Smooth muscle cell (in vitro differentiated cells): ENCODE measurements at regions not wholly inside any gene's neighbourhood (a gene's known extent, or its start where the extent isn't known, plus 50 kb on each side); places are given as distances from the start of the nearest gene placed in this dataset.

Experiments used
- DNase-seq: peaks from one replicate; lab custom pipeline; 2025; ENCODE audit not compliant: unreplicated experiment; lab: John Stamatoyannopoulos, UW
- H2AFZ ChIP-seq: fragments of 200-600 bp; sonication (generic); 2 replicates; pipeline ENCODE4 v1.6.0; 2016; ENCODE audit warnings: antibody characterized with exemption, low read depth, mild to moderate bottlenecking
- H3F3A ChIP-seq: fragments of 200-600 bp; sonication (generic); 2 replicates; pipeline ENCODE4 v1.6.0; 2017; ENCODE audit warnings: antibody characterized with exemption, low read depth
- H3K27ac ChIP-seq: fragments of 200-600 bp; sonication (generic); 2 replicates; pipeline ENCODE4 v1.5.1; 2016; ENCODE audit warnings: low read depth, mild to moderate bottlenecking
- H3K27me3 ChIP-seq: fragments of 200-600 bp; sonication (generic); 2 replicates; pipeline ENCODE4 v1.6.1; 2016; ENCODE audit warnings: low read depth, mild to moderate bottlenecking
- H3K36me3 ChIP-seq: fragments of 200-600 bp; sonication (generic); 2 replicates; pipeline ENCODE4 v1.5.1; 2016; ENCODE audit warnings: low read depth
- H3K4me1 ChIP-seq: fragments of 200-600 bp; sonication (generic); 2 replicates; pipeline ENCODE4 v1.5.1; 2016; ENCODE audit warnings: low read depth
- H3K4me2 ChIP-seq: fragments of 200-600 bp; sonication (generic); 2 replicates; pipeline ENCODE4 v1.6.0; 2016; ENCODE audit warnings: mild to moderate bottlenecking
- H3K4me3 ChIP-seq: fragments of 200-600 bp; sonication (generic); 2 replicates; pipeline ENCODE4 v1.5.1; 2016; ENCODE audit warnings: mild to moderate bottlenecking
- H3K79me2 ChIP-seq: fragments of 200-600 bp; sonication (generic); 2 replicates; pipeline ENCODE4 v1.6.0; 2016; ENCODE audit warnings: low read depth, mild to moderate bottlenecking
- H3K9ac ChIP-seq: fragments of 200-600 bp; sonication (generic); 2 replicates; pipeline ENCODE4 v1.6.0; 2016; ENCODE audit warnings: low read depth
- H3K9me3 ChIP-seq: fragments of 200-600 bp; sonication (generic); replicated peaks from 2 replicates; pipeline ENCODE4 v1.5.1; 2016; ENCODE audit warnings: low read depth
- H4K20me1 ChIP-seq: fragments of 200-600 bp; sonication (generic); 2 replicates; pipeline ENCODE4 v1.6.0; 2016; ENCODE audit warnings: low read depth
- WGBS: methylation state at CpG from one replicate; pipeline ENCODE4 v1.1.7; 2016; ENCODE audit warnings: low lambda C conversion rate; 5-methylcytosine and 5-hydroxymethylcytosine counted together
- TF ChIP-seq, protein P1 (sequence below): fragments of 200-600 bp; sonication (generic); IDR thresholded peaks from 2 replicates; pipeline ENCODE4 v1.5.1; 2017; ENCODE audit warnings: borderline replicate concordance, mild to moderate bottlenecking, antibody characterized with exemption; ENCODE audit not compliant: insufficient read depth, poor library complexity, severe bottlenecking

DNA sequence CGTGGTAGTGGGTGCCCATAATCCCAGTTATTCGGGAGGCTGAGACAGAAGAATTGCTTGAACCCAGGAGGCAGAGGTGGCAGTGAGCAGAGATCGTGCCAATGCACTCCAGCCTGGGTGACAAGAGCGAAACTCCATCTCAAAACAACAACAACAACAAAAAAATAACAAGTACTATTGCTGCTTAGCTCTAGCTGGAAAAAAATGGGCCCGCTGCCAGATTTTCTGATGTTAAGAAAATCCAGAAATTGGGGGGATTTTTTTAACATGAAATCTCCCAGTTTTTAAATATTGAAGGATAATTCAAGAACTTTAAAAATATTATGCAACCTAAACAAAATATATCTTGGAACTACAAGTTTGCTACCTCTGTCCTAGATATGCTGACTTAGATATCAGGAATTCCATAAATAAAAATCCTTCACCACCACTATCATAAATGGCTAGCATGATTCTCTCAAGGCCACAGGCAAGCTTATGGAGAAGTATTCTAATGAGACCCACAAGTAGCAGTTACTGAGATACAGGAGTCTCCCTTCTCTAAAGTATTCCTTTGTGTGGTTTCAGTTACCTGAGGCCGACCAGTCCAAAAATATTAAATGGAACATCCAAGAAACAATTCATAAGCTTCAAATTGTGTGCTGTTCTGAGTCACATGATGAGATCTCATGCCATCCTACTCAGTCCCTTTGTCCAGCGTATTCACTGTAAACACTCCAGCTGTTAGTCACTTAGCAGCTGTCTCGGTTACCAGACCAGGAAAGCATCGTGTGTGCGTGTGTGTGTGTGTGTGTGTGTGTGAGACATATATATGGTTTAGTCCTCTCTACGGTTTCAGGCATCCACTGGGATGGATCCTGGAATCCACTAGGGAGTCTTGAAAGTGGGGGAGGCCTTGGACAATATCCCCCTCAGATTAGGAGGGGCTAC, 277.2 kb downstream of the TBL1XR1 start:
- no peaks in the 10 kb centered on the region for H3K27me3 ChIP-seq
- H2AFZ ChIP-seq = no peak overlapping the region
- H4K20me1 ChIP-seq = no peaks in the 10 kb centered on the region
- H3K4me2 ChIP-seq = no peak overlapping the region
- WGBS = 55% methylated on average over 11 of the region's 11 CpGs
- H3K27ac ChIP-seq = peak overlapping the region; percentile 78
- no peaks in the 10 kb centered on the region for H3K36me3 ChIP-seq
- no peaks in the 10 kb centered on the region for H3K79me2 ChIP-seq
- H3F3A ChIP-seq = no peaks in the 10 kb centered on the region
- no peaks in the 10 kb centered on the region for H3K4me1 ChIP-seq
- TF ChIP-seq, protein P1, sequence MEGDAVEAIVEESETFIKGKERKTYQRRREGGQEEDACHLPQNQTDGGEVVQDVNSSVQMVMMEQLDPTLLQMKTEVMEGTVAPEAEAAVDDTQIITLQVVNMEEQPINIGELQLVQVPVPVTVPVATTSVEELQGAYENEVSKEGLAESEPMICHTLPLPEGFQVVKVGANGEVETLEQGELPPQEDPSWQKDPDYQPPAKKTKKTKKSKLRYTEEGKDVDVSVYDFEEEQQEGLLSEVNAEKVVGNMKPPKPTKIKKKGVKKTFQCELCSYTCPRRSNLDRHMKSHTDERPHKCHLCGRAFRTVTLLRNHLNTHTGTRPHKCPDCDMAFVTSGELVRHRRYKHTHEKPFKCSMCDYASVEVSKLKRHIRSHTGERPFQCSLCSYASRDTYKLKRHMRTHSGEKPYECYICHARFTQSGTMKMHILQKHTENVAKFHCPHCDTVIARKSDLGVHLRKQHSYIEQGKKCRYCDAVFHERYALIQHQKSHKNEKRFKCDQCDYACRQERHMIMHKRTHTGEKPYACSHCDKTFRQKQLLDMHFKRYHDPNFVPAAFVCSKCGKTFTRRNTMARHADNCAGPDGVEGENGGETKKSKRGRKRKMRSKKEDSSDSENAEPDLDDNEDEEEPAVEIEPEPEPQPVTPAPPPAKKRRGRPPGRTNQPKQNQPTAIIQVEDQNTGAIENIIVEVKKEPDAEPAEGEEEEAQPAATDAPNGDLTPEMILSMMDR = no peak
- DNase-seq = peak; percentile 1
- peak overlapping the region; percentile 46 for H3K9ac ChIP-seq
- H3K4me3 ChIP-seq = no peak overlapping the region
- no peaks in the 10 kb centered on the region for H3K9me3 ChIP-seq

DNA sequence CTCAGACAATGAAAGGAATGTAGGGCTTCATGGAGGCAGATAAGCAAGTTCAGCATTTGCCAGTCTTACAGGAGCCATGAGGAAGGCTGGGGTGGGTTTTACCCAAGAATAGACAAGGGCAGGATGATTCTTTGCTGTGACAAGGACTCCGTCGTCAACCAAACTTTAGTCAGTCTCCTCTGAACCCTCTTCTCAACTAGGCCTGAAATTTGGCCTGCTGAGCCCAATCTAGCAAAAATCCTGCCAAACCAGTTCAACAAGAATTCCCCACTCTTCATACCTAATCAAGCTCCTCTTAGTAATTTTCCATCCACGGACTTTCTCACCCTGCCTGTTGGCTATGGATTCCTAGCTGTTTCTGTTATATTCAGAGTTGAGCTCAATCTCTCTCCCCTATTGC, 280.5 kb downstream of the TBL1XR1 start:
- Histone ChIP-seq H3K9me3 (no peaks in the 10 kb centered on the region), H3K4me1 (no peaks in the 10 kb centered on the region), H3K4me3 (no peak overlapping the region), H3K4me2 (no peak overlapping the region), H3K27ac (peak overlapping the region; percentile 36), H3K79me2 (no peaks in the 10 kb centered on the region), H2AFZ (peak overlapping the region; percentile 26), H3K27me3 (no peaks in the 10 kb centered on the region), H4K20me1 (no peaks in the 10 kb centered on the region), H3F3A (no peaks in the 10 kb centered on the region), H3K9ac (no peak overlapping the region), H3K36me3 (no peaks in the 10 kb centered on the region)
- TF ChIP-seq, protein P1 = no peak
- DNase-seq = no peak
- WGBS = 65% methylated on average over 3 of the region's 3 CpGs

DNA sequence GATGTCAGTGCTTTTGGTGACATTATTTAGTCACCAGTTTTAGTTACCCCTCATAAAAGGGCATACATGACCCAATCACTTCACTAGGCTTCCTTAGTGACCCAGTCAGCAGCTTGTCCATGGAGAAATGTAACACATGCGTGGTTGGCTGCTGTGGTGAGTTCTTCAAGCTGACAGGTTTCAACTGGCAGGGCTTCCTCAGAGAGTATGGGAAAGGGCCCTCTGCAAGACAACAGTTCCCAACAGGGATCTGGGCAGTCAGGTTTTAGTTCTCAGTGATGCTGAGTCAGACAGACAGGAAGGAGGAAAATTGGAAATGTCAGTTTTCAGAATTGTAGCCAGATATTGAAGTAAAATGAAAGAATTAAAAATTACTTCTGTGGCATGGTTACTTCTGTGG, 282.5 kb downstream of the TBL1XR1 start:
- no peak for DNase-seq
- Histone ChIP-seq H3K79me2 (no peaks in the 10 kb centered on the region), H3K36me3 (no peaks in the 10 kb centered on the region), H3K4me1 (no peaks in the 10 kb centered on the region), H3K9me3 (no peaks in the 10 kb centered on the region), H3K9ac (no peak overlapping the region), H3F3A (no peaks in the 10 kb centered on the region), H3K27ac (no peak overlapping the region), H3K4me2 (no peak overlapping the region), H3K4me3 (no peak overlapping the region), H3K27me3 (no peaks in the 10 kb centered on the region), H2AFZ (no peak overlapping the region), H4K20me1 (no peaks in the 10 kb centered on the region)
- TF ChIP-seq, protein P1 = no peak
- 83% methylated on average over 1 of the region's 1 CpG for WGBS

DNA sequence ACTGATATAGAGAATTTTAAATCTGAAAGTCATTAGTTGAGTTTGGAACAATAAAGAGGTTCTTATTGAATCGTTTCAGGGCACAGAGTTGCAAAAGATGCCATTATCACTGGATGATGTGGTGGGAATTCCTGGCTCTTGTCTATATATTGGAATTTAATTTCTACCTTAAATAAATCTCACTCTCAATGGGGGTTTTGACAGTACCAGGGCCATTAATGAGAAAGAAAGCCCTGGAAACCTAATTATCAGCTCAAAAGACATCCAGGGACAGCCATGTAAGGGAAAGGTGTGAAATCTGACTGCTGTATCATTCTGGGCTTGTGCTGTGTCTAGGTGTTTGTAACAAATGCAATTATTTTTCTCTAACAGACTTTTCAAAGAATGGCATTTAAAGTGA, 285.7 kb downstream of the TBL1XR1 start:
- TF ChIP-seq, protein P1 = no peak
- no peaks in the 10 kb centered on the region for H3K79me2 ChIP-seq
- H3K9ac ChIP-seq = no peak overlapping the region
- 89% methylated on average over 1 of the region's 1 CpG for WGBS
- no peaks in the 10 kb centered on the region for H3K36me3 ChIP-seq
- no peaks in the 10 kb centered on the region for H3K27me3 ChIP-seq
- no peak overlapping the region for H3K4me3 ChIP-seq
- H3K4me2 ChIP-seq = no peak overlapping the region
- no peak overlapping the region for H3K27ac ChIP-seq
- no peak for DNase-seq
- H2AFZ ChIP-seq = no peak overlapping the region
- no peaks in the 10 kb centered on the region for H3F3A ChIP-seq
- H3K4me1 ChIP-seq = no peaks in the 10 kb centered on the region
- H4K20me1 ChIP-seq = no peaks in the 10 kb centered on the region
- H3K9me3 ChIP-seq = no peaks in the 10 kb centered on the region
